ENCODE measurements at regions not wholly inside any gene's neighbourhood (a gene's known extent, or its start where the extent isn't known, plus 50 kb on each side); places are given as distances from the start of the nearest gene placed in this dataset.

DNA sequence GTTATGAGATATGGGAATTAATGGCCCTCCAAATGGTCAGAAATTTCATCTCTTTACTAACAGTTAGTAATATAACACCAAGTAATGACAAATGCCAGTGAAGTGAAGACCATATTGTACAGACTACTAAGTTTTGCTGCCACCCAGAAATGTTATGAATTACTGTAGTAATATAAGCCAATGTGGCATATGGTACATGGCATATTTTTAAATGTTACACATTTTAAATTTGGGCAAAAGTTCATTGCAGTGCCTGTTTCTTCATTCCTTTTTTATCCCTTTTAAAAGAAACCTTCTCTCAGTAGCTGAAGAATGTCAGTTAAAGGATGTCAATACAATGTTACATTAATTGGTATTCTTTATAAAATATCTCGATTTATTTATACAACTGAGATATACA lies 626.5 kb upstream of the SLC8A1 start:
- TF ChIP-seq, protein P1, sequence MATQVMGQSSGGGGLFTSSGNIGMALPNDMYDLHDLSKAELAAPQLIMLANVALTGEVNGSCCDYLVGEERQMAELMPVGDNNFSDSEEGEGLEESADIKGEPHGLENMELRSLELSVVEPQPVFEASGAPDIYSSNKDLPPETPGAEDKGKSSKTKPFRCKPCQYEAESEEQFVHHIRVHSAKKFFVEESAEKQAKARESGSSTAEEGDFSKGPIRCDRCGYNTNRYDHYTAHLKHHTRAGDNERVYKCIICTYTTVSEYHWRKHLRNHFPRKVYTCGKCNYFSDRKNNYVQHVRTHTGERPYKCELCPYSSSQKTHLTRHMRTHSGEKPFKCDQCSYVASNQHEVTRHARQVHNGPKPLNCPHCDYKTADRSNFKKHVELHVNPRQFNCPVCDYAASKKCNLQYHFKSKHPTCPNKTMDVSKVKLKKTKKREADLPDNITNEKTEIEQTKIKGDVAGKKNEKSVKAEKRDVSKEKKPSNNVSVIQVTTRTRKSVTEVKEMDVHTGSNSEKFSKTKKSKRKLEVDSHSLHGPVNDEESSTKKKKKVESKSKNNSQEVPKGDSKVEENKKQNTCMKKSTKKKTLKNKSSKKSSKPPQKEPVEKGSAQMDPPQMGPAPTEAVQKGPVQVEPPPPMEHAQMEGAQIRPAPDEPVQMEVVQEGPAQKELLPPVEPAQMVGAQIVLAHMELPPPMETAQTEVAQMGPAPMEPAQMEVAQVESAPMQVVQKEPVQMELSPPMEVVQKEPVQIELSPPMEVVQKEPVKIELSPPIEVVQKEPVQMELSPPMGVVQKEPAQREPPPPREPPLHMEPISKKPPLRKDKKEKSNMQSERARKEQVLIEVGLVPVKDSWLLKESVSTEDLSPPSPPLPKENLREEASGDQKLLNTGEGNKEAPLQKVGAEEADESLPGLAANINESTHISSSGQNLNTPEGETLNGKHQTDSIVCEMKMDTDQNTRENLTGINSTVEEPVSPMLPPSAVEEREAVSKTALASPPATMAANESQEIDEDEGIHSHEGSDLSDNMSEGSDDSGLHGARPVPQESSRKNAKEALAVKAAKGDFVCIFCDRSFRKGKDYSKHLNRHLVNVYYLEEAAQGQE (IDR thresholded peaks at IDR 0.05; ENCODE audit: insufficient read depth in 1 of 2, low read depth in 2 of 2, low read length in 2 of 2), result no peak
- TF ChIP-seq FOXP2 (optimal IDR thresholded peaks at IDR 0.05; ENCODE audit: borderline replicate concordance, extremely low read depth, extremely low read length, insufficient read depth) (no peak), POLR2AphosphoS5 (IDR thresholded peaks at IDR 0.05; ENCODE audit: low read depth, low read length) (no peak), SIN3A (IDR thresholded peaks at IDR 0.05; ENCODE audit: borderline replicate concordance, insufficient read depth, low read length) (no peak), TAF1 (IDR thresholded peaks at IDR 0.05; ENCODE audit: borderline replicate concordance, insufficient read depth, low read length) (no peak)

DNA sequence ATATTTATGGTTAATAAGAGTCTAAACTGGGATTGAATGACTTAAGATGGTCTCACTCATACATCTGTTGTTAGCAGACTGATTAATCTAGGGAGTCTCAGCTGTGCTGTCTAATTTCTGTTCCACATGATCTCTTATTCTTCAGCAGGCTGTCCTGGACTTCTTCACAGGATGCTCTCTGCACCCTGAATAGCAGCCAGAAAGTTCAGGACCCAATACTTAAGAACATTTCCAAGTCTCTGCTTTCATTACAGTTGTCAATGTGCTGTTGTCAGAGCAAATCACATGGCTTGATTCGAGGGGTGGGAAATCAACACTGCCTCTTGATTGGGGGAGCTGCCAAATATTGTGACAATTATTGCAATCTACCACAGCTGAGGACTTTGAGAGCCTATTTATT lies 627.1 kb upstream of the SLC8A1 start:
- no peak for TF ChIP-seq SIN3A (IDR thresholded peaks at IDR 0.05; ENCODE audit: borderline replicate concordance, insufficient read depth, low read length)

DNA sequence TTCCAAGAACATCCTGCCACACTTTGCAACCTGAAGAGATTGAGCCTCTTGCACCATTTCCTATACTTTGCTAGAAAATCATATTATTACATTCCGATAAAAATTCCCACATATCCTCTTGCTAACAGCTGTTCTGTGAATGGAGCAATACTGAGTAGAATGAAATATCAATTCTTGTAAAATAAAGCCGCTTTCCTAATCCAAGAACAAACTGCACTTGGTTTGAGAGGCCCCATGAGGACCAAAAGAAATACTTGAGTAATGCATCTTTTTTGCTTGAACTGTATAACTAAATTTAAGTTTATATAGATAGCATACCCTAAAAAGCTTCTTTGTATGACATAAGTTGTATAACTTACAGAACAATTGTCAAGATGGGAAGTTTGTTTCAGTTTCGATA lies 632.4 kb upstream of the SLC8A1 start:
- TF ChIP-seq, protein P1 (IDR thresholded peaks at IDR 0.05; ENCODE audit: insufficient read depth in 1 of 2, low read depth in 2 of 2, low read length in 2 of 2), result no peak
- TF ChIP-seq SIN3A (IDR thresholded peaks at IDR 0.05; ENCODE audit: borderline replicate concordance, insufficient read depth, low read length), result no peak
- TF ChIP-seq FOXP2 (optimal IDR thresholded peaks at IDR 0.05; ENCODE audit: borderline replicate concordance, extremely low read depth, extremely low read length, insufficient read depth), result no peak
- no peak for TF ChIP-seq POLR2AphosphoS5 (IDR thresholded peaks at IDR 0.05; ENCODE audit: low read depth, low read length)
- no peak for TF ChIP-seq TAF1 (IDR thresholded peaks at IDR 0.05; ENCODE audit: borderline replicate concordance, insufficient read depth, low read length)

DNA sequence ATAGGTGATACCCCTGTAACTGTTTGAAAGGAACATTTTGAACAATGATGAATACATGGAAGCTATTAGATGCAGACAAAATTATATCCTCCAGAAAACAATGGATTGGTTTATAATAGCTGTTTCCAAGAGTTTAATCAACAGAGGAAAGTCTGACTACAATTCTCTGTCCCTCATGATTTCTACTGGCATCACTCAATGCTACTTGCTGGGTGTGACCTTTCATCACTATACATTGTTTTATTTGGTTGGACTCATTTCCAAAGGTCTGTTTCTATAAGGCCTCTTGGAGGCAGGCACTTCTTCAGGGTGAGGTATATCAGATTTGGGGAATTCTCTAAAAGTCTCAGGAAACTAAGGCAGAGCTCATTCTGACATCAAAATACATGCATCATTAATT lies 636.1 kb upstream of the SLC8A1 start:
- no peak for TF ChIP-seq SIN3A (IDR thresholded peaks at IDR 0.05; ENCODE audit: borderline replicate concordance, insufficient read depth, low read length)

DNA sequence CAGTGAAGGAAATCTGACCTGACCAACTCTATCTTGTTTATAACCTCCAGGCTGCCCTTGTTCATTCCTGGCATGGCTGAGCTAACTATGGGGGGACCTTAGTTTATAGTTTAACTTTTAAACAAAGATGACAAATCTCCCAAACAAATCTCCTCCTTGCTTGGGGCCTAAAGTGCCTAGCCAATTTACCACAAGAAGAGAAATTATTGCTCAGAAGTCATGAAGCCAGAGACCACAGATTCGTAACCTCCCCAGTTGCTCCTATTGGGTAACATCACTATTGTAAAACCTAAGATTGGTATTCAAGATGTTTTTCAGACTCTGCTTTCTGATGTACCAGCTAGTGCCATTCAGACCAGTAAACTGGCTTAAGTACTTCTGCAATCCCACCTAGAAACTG lies 649.4 kb upstream of the SLC8A1 start:
- TF ChIP-seq SIN3A (IDR thresholded peaks at IDR 0.05; ENCODE audit: borderline replicate concordance, insufficient read depth, low read length) (no peak), TAF1 (IDR thresholded peaks at IDR 0.05; ENCODE audit: borderline replicate concordance, insufficient read depth, low read length) (no peak), POLR2AphosphoS5 (IDR thresholded peaks at IDR 0.05; ENCODE audit: low read depth, low read length) (no peak), FOXP2 (optimal IDR thresholded peaks at IDR 0.05; ENCODE audit: borderline replicate concordance, extremely low read depth, extremely low read length, insufficient read depth) (no peak)
- TF ChIP-seq, protein P1 (IDR thresholded peaks at IDR 0.05; ENCODE audit: insufficient read depth in 1 of 2, low read depth in 2 of 2, low read length in 2 of 2), result no peak

DNA sequence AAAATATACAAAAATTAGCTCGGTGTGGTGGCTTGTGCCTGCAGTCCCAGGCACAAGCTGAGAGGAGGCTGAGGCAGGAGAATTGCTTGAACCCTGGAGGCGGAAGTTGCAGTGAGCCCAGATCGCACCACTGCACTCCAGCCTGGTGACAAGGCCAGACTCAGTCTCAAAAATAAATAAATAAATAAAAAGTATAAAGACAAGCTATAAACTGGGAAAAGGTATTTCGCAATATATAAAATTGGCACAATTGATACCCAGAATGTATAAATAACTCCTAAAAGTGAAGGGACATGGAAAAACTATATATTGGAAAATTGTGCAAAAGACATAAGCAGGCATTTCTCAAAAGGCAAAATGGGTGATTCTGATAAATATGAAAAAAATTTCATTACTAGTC lies 657.9 kb upstream of the SLC8A1 start:
- no peak for TF ChIP-seq TAF1 (IDR thresholded peaks at IDR 0.05; ENCODE audit: borderline replicate concordance, insufficient read depth, low read length)
- no peak for TF ChIP-seq SIN3A (IDR thresholded peaks at IDR 0.05; ENCODE audit: borderline replicate concordance, insufficient read depth, low read length)
- TF ChIP-seq FOXP2 (optimal IDR thresholded peaks at IDR 0.05; ENCODE audit: borderline replicate concordance, extremely low read depth, extremely low read length, insufficient read depth), result no peak
- TF ChIP-seq POLR2AphosphoS5 (IDR thresholded peaks at IDR 0.05; ENCODE audit: low read depth, low read length), result no peak
- TF ChIP-seq, protein P1 (IDR thresholded peaks at IDR 0.05; ENCODE audit: insufficient read depth in 1 of 2, low read depth in 2 of 2, low read length in 2 of 2), result no peak
